PC-9 (cell line): ENCODE measurements at regions not wholly inside any gene's neighbourhood (a gene's known extent, or its start where the extent isn't known, plus 50 kb on each side); places are given as distances from the start of the nearest gene placed in this dataset.

ENCODE experiments used
- CTCF ChIP-seq: fragments of 200-600 bp; sonication (generic); conservative IDR thresholded peaks from 2 replicates; pipeline ENCODE4 v1.6.1; 2017; ENCODE audit warnings: mixed run types, antibody characterized with exemption, mild to moderate bottlenecking, moderate library complexity
- EZH2 ChIP-seq: fragments of 200-600 bp; sonication (generic); IDR thresholded peaks from 2 replicates; pipeline ENCODE4 v1.8.0; 2017; ENCODE audit warnings: antibody characterized with exemption, low read depth

DNA sequence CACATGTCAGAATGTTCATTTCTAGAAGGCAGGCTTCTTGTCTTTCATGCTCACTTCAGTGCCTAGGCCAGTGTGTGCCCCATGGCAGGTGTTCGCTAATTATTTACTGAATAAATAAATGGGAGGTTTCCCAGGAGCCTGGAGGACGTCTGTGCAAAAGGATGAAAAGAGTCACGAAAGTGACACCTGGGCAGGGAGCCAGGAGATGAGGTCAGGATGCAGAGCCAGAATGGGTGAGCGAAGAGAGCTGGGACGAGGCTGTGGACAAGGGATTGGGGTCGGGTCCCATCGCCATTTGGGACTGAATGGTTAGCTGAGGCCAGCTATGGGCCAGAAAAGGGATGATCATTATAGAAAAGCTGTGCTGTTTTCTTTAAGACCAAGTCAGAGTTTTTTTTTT lies 560.4 kb downstream of the TBC1D22A start:
- TF ChIP-seq CTCF: no peak
- no peak for TF ChIP-seq EZH2
